ENCODE measurements at regions not wholly inside any gene's neighbourhood (a gene's known extent, or its start where the extent isn't known, plus 50 kb on each side); places are given as distances from the start of the nearest gene placed in this dataset.

- Histone ChIP-seq H3K27ac (no peak overlapping the region), H3K4me3 (no peak overlapping the region), H3K36me3 (no peaks in the 10 kb centered on the region), H3K27me3 (no peaks in the 10 kb centered on the region), H3K9me3 (no peaks in the 10 kb centered on the region), H3K4me1 (no peaks in the 10 kb centered on the region)
- DNase-seq (no peak), ATAC-seq (peak; percentile 45)
- TF ChIP-seq, protein P1, sequence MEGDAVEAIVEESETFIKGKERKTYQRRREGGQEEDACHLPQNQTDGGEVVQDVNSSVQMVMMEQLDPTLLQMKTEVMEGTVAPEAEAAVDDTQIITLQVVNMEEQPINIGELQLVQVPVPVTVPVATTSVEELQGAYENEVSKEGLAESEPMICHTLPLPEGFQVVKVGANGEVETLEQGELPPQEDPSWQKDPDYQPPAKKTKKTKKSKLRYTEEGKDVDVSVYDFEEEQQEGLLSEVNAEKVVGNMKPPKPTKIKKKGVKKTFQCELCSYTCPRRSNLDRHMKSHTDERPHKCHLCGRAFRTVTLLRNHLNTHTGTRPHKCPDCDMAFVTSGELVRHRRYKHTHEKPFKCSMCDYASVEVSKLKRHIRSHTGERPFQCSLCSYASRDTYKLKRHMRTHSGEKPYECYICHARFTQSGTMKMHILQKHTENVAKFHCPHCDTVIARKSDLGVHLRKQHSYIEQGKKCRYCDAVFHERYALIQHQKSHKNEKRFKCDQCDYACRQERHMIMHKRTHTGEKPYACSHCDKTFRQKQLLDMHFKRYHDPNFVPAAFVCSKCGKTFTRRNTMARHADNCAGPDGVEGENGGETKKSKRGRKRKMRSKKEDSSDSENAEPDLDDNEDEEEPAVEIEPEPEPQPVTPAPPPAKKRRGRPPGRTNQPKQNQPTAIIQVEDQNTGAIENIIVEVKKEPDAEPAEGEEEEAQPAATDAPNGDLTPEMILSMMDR (IDR thresholded peaks at IDR 0.05), result no peak
- intact Hi-C loops (cut with DNase I), result no loop called here
Observed at GRCh38 chr1:219757890-219758289, 145.0 kb upstream of the ZC3H11B start.

DNA sequence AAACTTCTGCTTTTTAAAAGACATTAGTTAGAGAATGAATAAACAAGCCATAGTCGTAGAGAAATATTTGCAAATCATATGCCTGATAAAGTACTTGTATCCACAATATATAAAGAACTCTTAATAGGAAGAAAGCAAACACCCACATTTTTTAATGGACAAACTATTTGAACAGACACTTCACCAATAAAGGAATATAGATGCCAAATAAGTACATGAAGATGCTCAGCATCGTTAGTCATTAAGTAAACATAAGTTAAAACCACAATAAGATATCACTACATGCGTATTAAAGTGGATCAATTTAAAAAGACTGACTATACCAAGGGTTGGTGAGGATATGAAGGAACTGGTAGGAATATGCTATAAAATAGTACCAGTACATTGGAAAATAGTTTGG lies 142.3 kb upstream of the ZC3H11B start:
- intact Hi-C loops (cut with DNase I), result no loop called here
- no peaks in the 10 kb centered on the region for H3K4me1 ChIP-seq
- TF ChIP-seq, protein P1 (IDR thresholded peaks at IDR 0.05), result no peak
- no peak overlapping the region for H3K27ac ChIP-seq
- ATAC-seq, result no peak
- H3K4me3 ChIP-seq, result no peak overlapping the region
- H3K9me3 ChIP-seq, result no peaks in the 10 kb centered on the region
- DNase-seq, result no peak
- no peaks in the 10 kb centered on the region for H3K36me3 ChIP-seq
- H3K27me3 ChIP-seq, result no peaks in the 10 kb centered on the region

GRCh38 chr1:219754767-219755166 lies 141.9 kb upstream of the ZC3H11B start:
- intact Hi-C loops (cut with DNase I), result no loop called here
- Histone ChIP-seq H3K9me3 (no peaks in the 10 kb centered on the region), H3K4me1 (no peaks in the 10 kb centered on the region), H3K4me3 (no peak overlapping the region), H3K27ac (no peak overlapping the region), H3K36me3 (no peaks in the 10 kb centered on the region), H3K27me3 (no peaks in the 10 kb centered on the region)
- DNase-seq (no peak), ATAC-seq (no peak)
- TF ChIP-seq, protein P1 (IDR thresholded peaks at IDR 0.05), result no peak

DNA sequence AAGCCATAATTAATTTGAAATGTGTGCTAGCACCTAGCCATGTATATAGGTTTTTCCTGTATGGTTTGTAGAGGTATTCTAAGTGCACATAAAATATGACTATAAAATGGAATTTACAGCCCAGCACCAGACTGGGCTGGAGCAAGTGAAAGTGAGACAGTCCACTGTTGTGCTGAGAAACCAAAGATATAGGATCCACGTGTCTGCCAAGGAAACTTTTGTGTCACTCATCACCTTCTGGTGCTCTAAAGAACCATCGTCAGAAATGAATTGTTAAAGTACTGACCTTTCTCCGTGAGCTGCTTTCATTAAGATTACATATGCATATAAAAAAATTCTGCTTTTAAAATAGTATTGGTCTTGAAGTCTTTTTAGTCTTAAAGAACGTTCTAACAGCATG lies 141.0 kb upstream of the ZC3H11B start:
- Histone ChIP-seq H3K36me3 (no peaks in the 10 kb centered on the region), H3K27me3 (no peaks in the 10 kb centered on the region), H3K9me3 (no peaks in the 10 kb centered on the region), H3K27ac (no peak overlapping the region), H3K4me3 (no peak overlapping the region), H3K4me1 (no peaks in the 10 kb centered on the region)
- intact Hi-C loops (cut with DNase I), result no loop called here
- no peak for DNase-seq
- ATAC-seq, result no peak
- TF ChIP-seq, protein P1 (IDR thresholded peaks at IDR 0.05), result no peak

DNA sequence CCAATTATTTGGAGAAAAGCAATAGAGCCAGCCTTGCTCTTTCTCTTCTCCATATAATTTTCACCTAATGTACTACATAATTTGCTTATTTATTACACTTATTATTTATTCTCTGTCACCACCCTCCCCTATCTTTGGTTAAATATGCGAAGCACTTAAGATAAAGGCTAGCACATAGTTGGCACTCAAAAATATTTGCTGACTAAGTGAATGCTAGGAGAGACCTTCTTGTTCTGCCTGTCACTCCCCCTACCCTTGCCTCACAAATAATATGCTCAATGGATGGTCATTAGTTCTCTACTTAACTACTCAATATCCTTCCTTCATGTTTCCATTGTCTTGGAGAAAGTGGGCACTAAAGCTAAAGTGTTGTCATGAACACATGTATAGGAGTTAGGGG lies 139.7 kb upstream of the ZC3H11B start:
- ATAC-seq (no peak), DNase-seq (no peak)
- intact Hi-C loops (cut with DNase I), result no loop called here
- Histone ChIP-seq H3K36me3 (no peaks in the 10 kb centered on the region), H3K4me3 (no peak overlapping the region), H3K27ac (no peak overlapping the region), H3K4me1 (no peaks in the 10 kb centered on the region), H3K27me3 (no peaks in the 10 kb centered on the region), H3K9me3 (no peaks in the 10 kb centered on the region)
- TF ChIP-seq, protein P1 (IDR thresholded peaks at IDR 0.05), result no peak

DNA sequence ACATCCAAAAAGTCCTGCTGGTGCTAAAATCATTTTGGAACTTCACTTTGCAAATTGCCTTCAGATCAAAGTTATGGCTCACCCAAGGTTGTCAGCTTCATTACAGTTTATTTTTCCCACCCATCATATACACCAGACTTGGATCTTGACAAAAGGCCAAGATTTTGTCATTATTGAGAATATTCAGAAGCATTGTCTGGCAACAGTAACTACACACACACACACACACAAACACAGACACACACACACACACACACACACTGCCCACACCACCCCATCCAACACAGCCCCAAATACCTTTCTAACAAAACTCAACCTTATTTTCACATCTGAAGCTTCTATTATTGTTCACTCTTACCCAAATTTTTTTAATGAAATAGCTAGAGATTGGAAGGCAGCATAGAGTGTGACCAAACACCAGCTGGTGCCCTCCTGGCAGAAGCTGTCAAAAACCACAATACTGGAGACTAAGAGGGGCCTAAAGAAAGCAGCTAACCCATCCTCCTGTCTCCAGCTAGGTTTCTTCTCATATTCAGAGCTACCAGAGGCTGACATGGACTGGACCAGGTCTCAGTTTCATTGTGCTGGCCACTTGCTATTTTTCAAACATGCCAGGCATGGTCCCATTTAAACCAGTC lies 139.1 kb upstream of the ZC3H11B start:
- ATAC-seq, result no peak
- no peak overlapping the region for H3K27ac ChIP-seq
- intact Hi-C loops (cut with DNase I), result no loop called here

More for the DNA sequence above, 139.1 kb upstream of the ZC3H11B start:
- no peak for DNase-seq
- Histone ChIP-seq H3K4me1 (no peaks in the 10 kb centered on the region), H3K4me3 (no peak overlapping the region), H3K36me3 (no peaks in the 10 kb centered on the region), H3K9me3 (no peaks in the 10 kb centered on the region), H3K27me3 (no peaks in the 10 kb centered on the region)
- TF ChIP-seq, protein P1 (IDR thresholded peaks at IDR 0.05), result no peak

Data from upper lobe of right lung (tissue), 1 donor.